ENCODE measurements at regions not wholly inside any gene's neighbourhood (a gene's known extent, or its start where the extent isn't known, plus 50 kb on each side); places are given as distances from the start of the nearest gene placed in this dataset.

DNA sequence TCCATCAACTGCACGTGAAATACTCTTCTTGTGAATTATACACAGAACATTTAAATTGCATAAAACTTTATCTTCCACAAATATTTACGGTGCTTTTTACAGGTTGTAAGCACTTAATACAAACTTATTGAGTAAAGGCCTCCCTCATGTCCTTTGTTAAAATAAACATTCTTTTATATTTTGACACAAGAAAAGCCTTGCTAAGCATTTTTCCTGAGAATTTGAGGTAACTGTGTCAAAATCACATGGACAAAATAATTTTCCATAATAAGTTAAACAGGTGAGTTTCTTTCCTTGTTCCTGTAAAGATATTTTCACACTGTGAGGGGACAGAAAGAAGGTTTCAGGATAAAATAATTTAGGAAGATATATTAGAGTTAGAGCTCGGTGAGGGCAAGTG lies 1317.1 kb upstream of the ZEB2 start:
- TF ChIP-seq, protein P1, sequence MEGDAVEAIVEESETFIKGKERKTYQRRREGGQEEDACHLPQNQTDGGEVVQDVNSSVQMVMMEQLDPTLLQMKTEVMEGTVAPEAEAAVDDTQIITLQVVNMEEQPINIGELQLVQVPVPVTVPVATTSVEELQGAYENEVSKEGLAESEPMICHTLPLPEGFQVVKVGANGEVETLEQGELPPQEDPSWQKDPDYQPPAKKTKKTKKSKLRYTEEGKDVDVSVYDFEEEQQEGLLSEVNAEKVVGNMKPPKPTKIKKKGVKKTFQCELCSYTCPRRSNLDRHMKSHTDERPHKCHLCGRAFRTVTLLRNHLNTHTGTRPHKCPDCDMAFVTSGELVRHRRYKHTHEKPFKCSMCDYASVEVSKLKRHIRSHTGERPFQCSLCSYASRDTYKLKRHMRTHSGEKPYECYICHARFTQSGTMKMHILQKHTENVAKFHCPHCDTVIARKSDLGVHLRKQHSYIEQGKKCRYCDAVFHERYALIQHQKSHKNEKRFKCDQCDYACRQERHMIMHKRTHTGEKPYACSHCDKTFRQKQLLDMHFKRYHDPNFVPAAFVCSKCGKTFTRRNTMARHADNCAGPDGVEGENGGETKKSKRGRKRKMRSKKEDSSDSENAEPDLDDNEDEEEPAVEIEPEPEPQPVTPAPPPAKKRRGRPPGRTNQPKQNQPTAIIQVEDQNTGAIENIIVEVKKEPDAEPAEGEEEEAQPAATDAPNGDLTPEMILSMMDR (IDR thresholded peaks at IDR 0.05), result no peak
- TF ChIP-seq POLR2A (IDR thresholded peaks at IDR 0.05) (no peak), POLR2AphosphoS5 (IDR thresholded peaks at IDR 0.05) (no peak)

Data from suprapubic skin (tissue), 4 donors.